Trophoblast cell (in vitro differentiated cells and primary cell): ENCODE measurements at regions not wholly inside any gene's neighbourhood (a gene's known extent, or its start where the extent isn't known, plus 50 kb on each side); places are given as distances from the start of the nearest gene placed in this dataset.

Source experiments
- DNase-seq, 2 donors: peaks; one replicate each; pipeline ENCODE4 v3.0.0-alpha.2; 2016
- H2AFZ ChIP-seq: 2 replicates; pipeline ENCODE4 v1.6.1; 2013; ENCODE audit warnings: low read length, moderate library complexity, mild to moderate bottlenecking; ENCODE audit not compliant: insufficient read depth, poor library complexity
- H2AK5ac ChIP-seq: 2 replicates; pipeline ENCODE4 v1.6.1; 2013; ENCODE audit warnings: mild to moderate bottlenecking, low read length
- H2BK120ac ChIP-seq: 2 replicates; pipeline ENCODE4 v1.6.1; 2013; ENCODE audit warnings: low read length, mild to moderate bottlenecking, moderate library complexity; ENCODE audit not compliant: insufficient read depth, poor library complexity
- H2BK12ac ChIP-seq: 2 replicates; pipeline ENCODE4 v1.6.1; 2013; ENCODE audit warnings: mild to moderate bottlenecking, low read length, moderate library complexity
- H2BK5ac ChIP-seq: 2 replicates; pipeline ENCODE4 v1.6.1; 2013; ENCODE audit warnings: low read length, low read depth, moderate library complexity, mild to moderate bottlenecking; ENCODE audit not compliant: poor library complexity
- H3K14ac ChIP-seq: 2 replicates; pipeline ENCODE4 v1.6.1; 2013; ENCODE audit warnings: mild to moderate bottlenecking, low read length
- H3K18ac ChIP-seq: 2 replicates; pipeline ENCODE4 v1.6.1; 2013; ENCODE audit warnings: mild to moderate bottlenecking, low read length
- H3K23ac ChIP-seq: 2 replicates; pipeline ENCODE4 v1.6.1; 2013; ENCODE audit warnings: low read length
- H3K27ac ChIP-seq: 2 replicates; pipeline ENCODE4 v1.5.1; 2013; ENCODE audit warnings: low read depth, mild to moderate bottlenecking, inconsistent platforms, low read length, moderate library complexity
- H3K27me3 ChIP-seq: 2 replicates; pipeline ENCODE4 v1.6.1; 2013; ENCODE audit warnings: inconsistent platforms, mild to moderate bottlenecking, low read length, moderate library complexity; ENCODE audit not compliant: insufficient read depth
- H3K36me3 ChIP-seq, 2 experiments: 1 replicate in 1 of 2; 2 replicates in 1 of 2; pipeline ENCODE4 v1.6.1; 2013; ENCODE audit warnings: low read length in 2 of 2, mild to moderate bottlenecking in 2 of 2, moderate library complexity in 1 of 2; ENCODE audit not compliant: insufficient read depth in 2 of 2, control insufficient read depth in 1 of 2
- H3K4ac ChIP-seq: 2 replicates; pipeline ENCODE4 v1.6.1; 2013; ENCODE audit warnings: low read depth, mild to moderate bottlenecking, low read length, moderate library complexity
- H3K4me1 ChIP-seq, 2 experiments: 1 replicate in 1 of 2; 2 replicates in 1 of 2; pipeline ENCODE4 v1.6.1; 2013; ENCODE audit warnings: low read length in 2 of 2, mild to moderate bottlenecking in 2 of 2, moderate library complexity in 1 of 2; ENCODE audit not compliant: insufficient read depth in 2 of 2, control insufficient read depth in 1 of 2
- H3K4me2 ChIP-seq: 2 replicates; pipeline ENCODE4 v1.6.1; 2013; ENCODE audit warnings: inconsistent platforms, mild to moderate bottlenecking, low read length, moderate library complexity
- H3K4me3 ChIP-seq: 2 replicates; pipeline ENCODE4 v1.5.1; 2013; ENCODE audit warnings: mild to moderate bottlenecking, low read depth, low read length, inconsistent platforms
- H3K79me1 ChIP-seq: one replicate; pipeline ENCODE4 v1.6.1; 2013; ENCODE audit warnings: low read length
- H3K79me2 ChIP-seq: 2 replicates; pipeline ENCODE4 v1.6.1; 2013; ENCODE audit warnings: low read length, mild to moderate bottlenecking; ENCODE audit not compliant: control insufficient read depth, insufficient read depth, poor library complexity
- H3K9ac ChIP-seq: 2 replicates; pipeline ENCODE4 v1.6.1; 2013; ENCODE audit warnings: mild to moderate bottlenecking, low read length
- H3K9me3 ChIP-seq: 2 replicates; pipeline ENCODE4 v1.6.1; 2013; ENCODE audit warnings: low read depth, mild to moderate bottlenecking, control low read depth, inconsistent platforms, low read length; ENCODE audit not compliant: insufficient read depth
- H4K12ac ChIP-seq: 2 replicates; pipeline ENCODE4 v1.6.1; 2013; ENCODE audit warnings: low read depth, mild to moderate bottlenecking, low read length, moderate library complexity
- H4K8ac ChIP-seq: 2 replicates; pipeline ENCODE4 v1.6.1; 2013; ENCODE audit warnings: low read depth, mild to moderate bottlenecking, low read length, moderate library complexity
- H4K91ac ChIP-seq: one replicate; pipeline ENCODE4 v1.6.1; 2013; ENCODE audit warnings: low read depth, mild to moderate bottlenecking, low read length, moderate library complexity
- WGBS: extraction: QIAGEN DNeasy Blood & Tissue Kit; methylation state at CpG from one replicate; pipeline ENCODE4 v1.1.7; 2013; ENCODE audit warnings: missing lambda C conversion rate; ENCODE audit not compliant: insufficient read length, insufficient coverage; ENCODE audit errors: extremely low coverage; 5-methylcytosine and 5-hydroxymethylcytosine counted together

GRCh38 chrX:65591206-65591605, 56.6 kb upstream of the LAS1L start:
- no peaks in the 10 kb centered on the region for H3K9me3 ChIP-seq
- no peak overlapping the region for H3K27ac ChIP-seq
- H2BK12ac ChIP-seq, result no peak overlapping the region
- no peak overlapping the region for H3K9ac ChIP-seq
- H3K4ac ChIP-seq, result no peak overlapping the region
- H3K18ac ChIP-seq, result no peak overlapping the region
- H3K4me3 ChIP-seq, result no peak overlapping the region
- H3K4me1 ChIP-seq, result no peaks in the 10 kb centered on the region
- H3K79me2 ChIP-seq, result no peaks in the 10 kb centered on the region
- H3K23ac ChIP-seq, result no peak overlapping the region
- no peak overlapping the region for H2AK5ac ChIP-seq
- no peaks in the 10 kb centered on the region for H3K27me3 ChIP-seq
- H2BK5ac ChIP-seq, result no peak overlapping the region
- no peak overlapping the region for H4K91ac ChIP-seq
- H3K14ac ChIP-seq, result no peak overlapping the region
- WGBS, result no CpG with 5 or more reads among the region's 2 CpGs
- no peaks in the 10 kb centered on the region for H3K36me3 ChIP-seq
- no peak for DNase-seq
- H4K8ac ChIP-seq, result no peak overlapping the region
- H2BK120ac ChIP-seq, result no peak overlapping the region
- no peak overlapping the region for H4K12ac ChIP-seq
- no peak overlapping the region for H3K4me2 ChIP-seq
- H2AFZ ChIP-seq, result no peak overlapping the region
- peaks cover 3% of the 10 kb centered on the region for H3K79me1 ChIP-seq

- H2BK12ac ChIP-seq, result no peak overlapping the region
- H4K91ac ChIP-seq, result no peak overlapping the region
- no peak overlapping the region for H3K14ac ChIP-seq
- no peak overlapping the region for H2AK5ac ChIP-seq
- H3K4me2 ChIP-seq, result no peak overlapping the region
- H4K12ac ChIP-seq, result no peak overlapping the region
- no peaks in the 10 kb centered on the region for H3K27me3 ChIP-seq
- H3K9me3 ChIP-seq, result no peaks in the 10 kb centered on the region
- no peak overlapping the region for H2BK120ac ChIP-seq
- no peak overlapping the region for H3K9ac ChIP-seq
- no peak overlapping the region for H3K18ac ChIP-seq
- DNase-seq, result no peak
- no peaks in the 10 kb centered on the region for H3K36me3 ChIP-seq
- H3K23ac ChIP-seq, result no peak overlapping the region
- no peak overlapping the region for H2AFZ ChIP-seq
- no peak overlapping the region for H3K4ac ChIP-seq
- H3K79me1 ChIP-seq, result no peaks in the 10 kb centered on the region
- no peaks in the 10 kb centered on the region for H3K4me1 ChIP-seq
- H3K27ac ChIP-seq, result no peak overlapping the region
- no peak overlapping the region for H3K4me3 ChIP-seq
- no CpG with 5 or more reads among the region's 4 CpGs for WGBS
- no peaks in the 10 kb centered on the region for H3K79me2 ChIP-seq
- H2BK5ac ChIP-seq, result no peak overlapping the region
- H4K8ac ChIP-seq, result no peak overlapping the region
Observed at GRCh38 chrX:65589304-65589703, 54.7 kb upstream of the LAS1L start.

- DNase-seq, result no peak
- H3K4ac ChIP-seq, result no peak overlapping the region
- no peaks in the 10 kb centered on the region for H3K4me1 ChIP-seq
- no peak overlapping the region for H2BK120ac ChIP-seq
- H4K91ac ChIP-seq, result no peak overlapping the region
- no peak overlapping the region for H3K4me2 ChIP-seq
- H4K8ac ChIP-seq, result no peak overlapping the region
- H3K36me3 ChIP-seq, result no peaks in the 10 kb centered on the region
- no peak overlapping the region for H2BK12ac ChIP-seq
- no peak overlapping the region for H3K27ac ChIP-seq
- H3K9ac ChIP-seq, result no peak overlapping the region
- H3K79me1 ChIP-seq, result no peaks in the 10 kb centered on the region
- no peak overlapping the region for H2AK5ac ChIP-seq
- H3K23ac ChIP-seq, result no peak overlapping the region
- no peak overlapping the region for H3K14ac ChIP-seq
- WGBS, result no CpG with 5 or more reads among the region's 1 CpG
- no peak overlapping the region for H4K12ac ChIP-seq
- H2AFZ ChIP-seq, result no peak overlapping the region
- no peak overlapping the region for H3K4me3 ChIP-seq
- H3K79me2 ChIP-seq, result no peaks in the 10 kb centered on the region
- no peaks in the 10 kb centered on the region for H3K27me3 ChIP-seq
- H2BK5ac ChIP-seq, result no peak overlapping the region
- H3K9me3 ChIP-seq, result no peaks in the 10 kb centered on the region
- H3K18ac ChIP-seq, result no peak overlapping the region
Observed at GRCh38 chrX:65588795-65589194, 54.2 kb upstream of the LAS1L start.

- no peaks in the 10 kb centered on the region for H3K4me1 ChIP-seq
- H3K79me1 ChIP-seq, result no peaks in the 10 kb centered on the region
- no peak overlapping the region for H3K9ac ChIP-seq
- no peak overlapping the region for H3K27ac ChIP-seq
- H3K4me2 ChIP-seq, result no peak overlapping the region
- no peak overlapping the region for H3K18ac ChIP-seq
- no peaks in the 10 kb centered on the region for H3K27me3 ChIP-seq
- H3K79me2 ChIP-seq, result no peaks in the 10 kb centered on the region
- no peak overlapping the region for H2BK5ac ChIP-seq
- DNase-seq, result no peak
- no peak overlapping the region for H4K12ac ChIP-seq
- no peak overlapping the region for H2AK5ac ChIP-seq
- no peak overlapping the region for H3K4ac ChIP-seq
- no peak overlapping the region for H3K14ac ChIP-seq
- H3K23ac ChIP-seq, result no peak overlapping the region
- H2BK120ac ChIP-seq, result no peak overlapping the region
- H2AFZ ChIP-seq, result no peak overlapping the region
- H3K36me3 ChIP-seq, result no peaks in the 10 kb centered on the region
- no peak overlapping the region for H3K4me3 ChIP-seq
- H3K9me3 ChIP-seq, result no peaks in the 10 kb centered on the region
- WGBS, result no CpG with 5 or more reads among the region's 10 CpGs
- H4K91ac ChIP-seq, result no peak overlapping the region
- no peak overlapping the region for H4K8ac ChIP-seq
- H2BK12ac ChIP-seq, result no peak overlapping the region
Observed at GRCh38 chrX:65587616-65588526, 53.3 kb upstream of the LAS1L start.
